GM12878 (cell line): ENCODE measurements at regions not wholly inside any gene's neighbourhood (a gene's known extent, or its start where the extent isn't known, plus 50 kb on each side); places are given as distances from the start of the nearest gene placed in this dataset.

Source experiments
- ATAC-seq: fragments of 200-7000 bp; cut with Tn5 transposase; 3 replicates; pipeline ENCODE4 v1.9.1; 2020; ENCODE audit warnings: mild to moderate bottlenecking, moderate library complexity
- BruUV-seq: library from RNA; stranded (reverse); fragments of 400-500 nt; replicated peaks from 2 replicates; lab custom pipeline; 2021; lab: Mats Ljungman, UMichigan
- CTCF ChIA-PET: fragments of 300-600 bp; sonication (Branson Sonifier 250); formaldehyde crosslinking; extraction: SDS; loops from one replicate; lab custom pipeline; 2021; ENCODE audit warnings: inconsistent platforms; lab: Yijun Ruan, JAX
- POLR2A ChIA-PET: fragments of 350-600 bp; formaldehyde crosslinking; extraction: SDS; loops from one replicate; lab custom pipeline; 2021; ENCODE audit warnings: inconsistent platforms; lab: Charles Lee
- RAD21 ChIA-PET: fragments of 300-600 bp; sonication (Branson Sonifier 250); formaldehyde crosslinking; loops from one replicate; lab custom pipeline; 2023; ENCODE audit warnings: antibody characterized with exemption; ENCODE audit not compliant: unreplicated experiment; lab: Charles Lee
- SMC1A ChIA-PET: fragments of 300-600 bp; sonication (Branson Sonifier 250); formaldehyde crosslinking; loops from one replicate; lab custom pipeline; 2023; ENCODE audit not compliant: unreplicated experiment, uncharacterized antibody; lab: Charles Lee
- DNase-seq: peaks from one replicate; pipeline ENCODE4 v3.0.0-alpha.2; 2011; ENCODE audit warnings: low read depth, low spot score
- FAIRE-seq: peaks from 3 replicates; lab custom pipeline; 2011; peaks lifted over from hg19 to GRCh38; lab: Jason Lieb, UNC
- H2AFZ ChIP-seq: 2 replicates; pipeline ENCODE4 v1.6.0; 2011; ENCODE audit warnings: low read depth, low read length, control low read depth; ENCODE audit not compliant: control insufficient read depth
- H3K27ac ChIP-seq: 2 replicates; pipeline ENCODE4 v1.5.1; 2011; ENCODE audit warnings: control low read depth; ENCODE audit not compliant: control insufficient read depth, insufficient read depth
- H3K27me3 ChIP-seq, 2 experiments: replicated peaks in 1 of 2; 2 replicates each; pipeline versions ENCODE4 v1.6.0 to v1.6.1; 2011; ENCODE audit warnings: low read length in 1 of 2; ENCODE audit not compliant: control insufficient read depth in 2 of 2, insufficient read depth in 2 of 2
- H3K36me3 ChIP-seq, 2 experiments: 2 replicates each; pipeline ENCODE4 v1.5.1; 2011; ENCODE audit warnings: low read length in 1 of 2; ENCODE audit not compliant: control insufficient read depth in 2 of 2, insufficient read depth in 2 of 2
- H3K4me1 ChIP-seq: 2 replicates; pipeline ENCODE4 v1.6.1; 2011; ENCODE audit warnings: mild to moderate bottlenecking, low read length, moderate library complexity, mixed read lengths; ENCODE audit not compliant: control insufficient read depth, insufficient read depth
- H3K4me2 ChIP-seq: 2 replicates; pipeline ENCODE4 v1.6.0; 2011; ENCODE audit warnings: control low read depth; ENCODE audit not compliant: control insufficient read depth, insufficient read depth
- H3K4me3 ChIP-seq: fragments of 200-600 bp; sonication (generic); 2 replicates; pipeline ENCODE4 v1.5.1; 2016
- H3K79me2 ChIP-seq: 2 replicates; pipeline ENCODE4 v1.6.0; 2011; ENCODE audit warnings: low read length; ENCODE audit not compliant: control insufficient read depth, insufficient read depth
- H3K9ac ChIP-seq: 2 replicates; pipeline ENCODE4 v1.8.0; 2011; ENCODE audit warnings: low read length, control low read depth, mixed read lengths; ENCODE audit not compliant: control insufficient read depth, insufficient read depth
- H3K9me3 ChIP-seq: replicated peaks from 3 replicates; pipeline ENCODE4 v1.5.1; 2011; ENCODE audit warnings: mild to moderate bottlenecking, low read length; ENCODE audit not compliant: control insufficient read depth, insufficient read depth
- H4K20me1 ChIP-seq: 2 replicates; pipeline ENCODE4 v1.6.0; 2011; ENCODE audit not compliant: control insufficient read depth, insufficient read depth
- BRCA1 ChIP-seq: IDR thresholded peaks from 2 replicates; pipeline ENCODE4 v1.6.1; 2011; ENCODE audit warnings: low read depth, low read length, improper control_type of control experiment
- E2F4 ChIP-seq: IDR thresholded peaks from 2 replicates; pipeline ENCODE4 v1.6.1; 2012; ENCODE audit warnings: low read depth, low read length, improper control_type of control experiment
- FOS ChIP-seq: IDR thresholded peaks from 3 replicates; pipeline ENCODE4 v1.6.1; 2011; ENCODE audit warnings: borderline replicate concordance; ENCODE audit not compliant: insufficient read length; ENCODE audit errors: extremely low read depth
- FOXM1 ChIP-seq: IDR thresholded peaks from 2 replicates; pipeline ENCODE4 v1.6.1; 2012; ENCODE audit warnings: low read depth, mild to moderate bottlenecking, inconsistent platforms, low read length, moderate library complexity
- LARP7 ChIP-seq: fragments of 450-650 bp; IDR thresholded peaks from 2 replicates; pipeline ENCODE4 v1.6.1; 2017; ENCODE audit warnings: mild to moderate bottlenecking
- MEF2B ChIP-seq: fragments of 450-650 bp; IDR thresholded peaks from 2 replicates; pipeline ENCODE4 v1.6.1; 2018; ENCODE audit warnings: mild to moderate bottlenecking, moderate library complexity; ENCODE audit not compliant: partially characterized antibody, poor library complexity, severe bottlenecking
- MYB ChIP-seq: fragments of 150-350 bp; IDR thresholded peaks from 2 replicates; pipeline ENCODE4 v1.6.1; 2014; ENCODE audit warnings: mild to moderate bottlenecking, low read depth, low read length, borderline replicate concordance
- PML ChIP-seq: IDR thresholded peaks from 2 replicates; pipeline ENCODE4 v1.6.1; 2012; ENCODE audit warnings: low read length, inconsistent platforms
- POLR2A ChIP-seq: IDR thresholded peaks from 2 replicates; pipeline ENCODE4 v1.6.1; 2011; ENCODE audit warnings: low read depth, mild to moderate bottlenecking, low read length
- POLR2AphosphoS2 ChIP-seq: IDR thresholded peaks from 2 replicates; pipeline ENCODE4 v1.6.1; 2011; ENCODE audit warnings: low read depth, mild to moderate bottlenecking, low read length, improper control_type of control experiment, moderate library complexity
- RFX5 ChIP-seq: IDR thresholded peaks from 2 replicates; pipeline ENCODE4 v1.6.1; 2011; ENCODE audit warnings: low read depth, low read length, improper control_type of control experiment
- SMC3 ChIP-seq: IDR thresholded peaks from 2 replicates; pipeline ENCODE4 v1.6.1; 2011; ENCODE audit warnings: low read length, improper control_type of control experiment, borderline replicate concordance
- TCF7 ChIP-seq: IDR thresholded peaks from 2 replicates; pipeline ENCODE4 v1.6.1; 2014; ENCODE audit warnings: antibody characterized with exemption, borderline replicate concordance
- ZNF217 ChIP-seq: fragments of 450-650 bp; IDR thresholded peaks from 2 replicates; pipeline ENCODE4 v1.6.1; 2017; ENCODE audit warnings: antibody characterized with exemption, mild to moderate bottlenecking
- ZNF622 ChIP-seq: fragments of 450-650 bp; IDR thresholded peaks from 2 replicates; pipeline ENCODE4 v1.6.1; 2017; ENCODE audit warnings: mild to moderate bottlenecking, inconsistent platforms
- WGBS: methylation state at CpG from one replicate; pipeline ENCODE4 v1.1.6; 2016; ENCODE audit warnings: low lambda C conversion rate; ENCODE audit not compliant: insufficient replicate concordance, insufficient coverage; ENCODE audit errors: missing lambda C conversion rate; 5-methylcytosine and 5-hydroxymethylcytosine counted together
- in situ Hi-C: fragments of 300-500 bp; cut with MboI; formaldehyde crosslinking; loops from 9 replicates; pipeline ENCODE4 v1.14.3; 2018; ENCODE audit warnings: mixed read lengths
- intact Hi-C: fragments of 100-400 bp; cut with micrococcal nuclease; formaldehyde crosslinking; loops from one replicate; pipeline ENCODE4 v1.14.2; 2022; ENCODE audit not compliant: unreplicated experiment
- TF ChIP-seq, protein P1 (sequence below): IDR thresholded peaks from 2 replicates; pipeline ENCODE4 v1.6.1; 2012; ENCODE audit warnings: low read depth, low read length, improper control_type of control experiment
- TF ChIP-seq, protein P2 (sequence below): IDR thresholded peaks from 2 replicates; pipeline ENCODE4 v1.6.1; 2012; ENCODE audit warnings: mild to moderate bottlenecking, low read depth, low read length
- TF ChIP-seq, protein P3 (sequence below): fragments of 450-650 bp; formaldehyde crosslinking; IDR thresholded peaks from 2 replicates; pipeline ENCODE4 v1.4.0; 2022; ENCODE audit warnings: mild to moderate bottlenecking, moderate library complexity

GRCh38 chr22:48837341-48837935, 990.2 kb downstream of the BRD1 start:
- RAD21 ChIA-PET = no interaction called here
- Histone ChIP-seq H3K4me2 (no peak overlapping the region), H3K27ac (no peak overlapping the region), H3K4me1 (no peaks in the 10 kb centered on the region), H2AFZ (no peak overlapping the region), H3K27me3 (no peaks in the 10 kb centered on the region), H3K36me3 (no peaks in the 10 kb centered on the region), H3K9ac (no peak overlapping the region), H3K4me3 (no peak overlapping the region), H3K79me2 (no peaks in the 10 kb centered on the region), H3K9me3 (no peaks in the 10 kb centered on the region; the same call in 2 of the 3 replicates), H4K20me1 (no peaks in the 10 kb centered on the region)
- POLR2A ChIA-PET = no interaction called here
- BruUV-seq = no TSS peak
- intact Hi-C loops = no loop called here
- in situ Hi-C loops = no loop called here
- no peak for DNase-seq
- 19% methylated on average over 16 of the region's 16 CpGs for WGBS
- CTCF ChIA-PET = no interaction called here
- SMC1A ChIA-PET = no interaction called here
- no peak for FAIRE-seq
- ATAC-seq = no peak
- TF ChIP-seq E2F4 (no peak), PML (no peak), ZNF622 (no peak), RFX5 (no peak), FOXM1 (no peak), MEF2B (no peak), LARP7 (no peak), BRCA1 (no peak), MYB (no peak), FOS (no peak), ZNF217 (no peak), POLR2AphosphoS2 (no peak), POLR2A (no peak), TCF7 (no peak), SMC3 (no peak)
- TF ChIP-seq, protein P1, sequence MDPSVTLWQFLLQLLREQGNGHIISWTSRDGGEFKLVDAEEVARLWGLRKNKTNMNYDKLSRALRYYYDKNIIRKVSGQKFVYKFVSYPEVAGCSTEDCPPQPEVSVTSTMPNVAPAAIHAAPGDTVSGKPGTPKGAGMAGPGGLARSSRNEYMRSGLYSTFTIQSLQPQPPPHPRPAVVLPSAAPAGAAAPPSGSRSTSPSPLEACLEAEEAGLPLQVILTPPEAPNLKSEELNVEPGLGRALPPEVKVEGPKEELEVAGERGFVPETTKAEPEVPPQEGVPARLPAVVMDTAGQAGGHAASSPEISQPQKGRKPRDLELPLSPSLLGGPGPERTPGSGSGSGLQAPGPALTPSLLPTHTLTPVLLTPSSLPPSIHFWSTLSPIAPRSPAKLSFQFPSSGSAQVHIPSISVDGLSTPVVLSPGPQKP = no peak
- TF ChIP-seq, protein P2, sequence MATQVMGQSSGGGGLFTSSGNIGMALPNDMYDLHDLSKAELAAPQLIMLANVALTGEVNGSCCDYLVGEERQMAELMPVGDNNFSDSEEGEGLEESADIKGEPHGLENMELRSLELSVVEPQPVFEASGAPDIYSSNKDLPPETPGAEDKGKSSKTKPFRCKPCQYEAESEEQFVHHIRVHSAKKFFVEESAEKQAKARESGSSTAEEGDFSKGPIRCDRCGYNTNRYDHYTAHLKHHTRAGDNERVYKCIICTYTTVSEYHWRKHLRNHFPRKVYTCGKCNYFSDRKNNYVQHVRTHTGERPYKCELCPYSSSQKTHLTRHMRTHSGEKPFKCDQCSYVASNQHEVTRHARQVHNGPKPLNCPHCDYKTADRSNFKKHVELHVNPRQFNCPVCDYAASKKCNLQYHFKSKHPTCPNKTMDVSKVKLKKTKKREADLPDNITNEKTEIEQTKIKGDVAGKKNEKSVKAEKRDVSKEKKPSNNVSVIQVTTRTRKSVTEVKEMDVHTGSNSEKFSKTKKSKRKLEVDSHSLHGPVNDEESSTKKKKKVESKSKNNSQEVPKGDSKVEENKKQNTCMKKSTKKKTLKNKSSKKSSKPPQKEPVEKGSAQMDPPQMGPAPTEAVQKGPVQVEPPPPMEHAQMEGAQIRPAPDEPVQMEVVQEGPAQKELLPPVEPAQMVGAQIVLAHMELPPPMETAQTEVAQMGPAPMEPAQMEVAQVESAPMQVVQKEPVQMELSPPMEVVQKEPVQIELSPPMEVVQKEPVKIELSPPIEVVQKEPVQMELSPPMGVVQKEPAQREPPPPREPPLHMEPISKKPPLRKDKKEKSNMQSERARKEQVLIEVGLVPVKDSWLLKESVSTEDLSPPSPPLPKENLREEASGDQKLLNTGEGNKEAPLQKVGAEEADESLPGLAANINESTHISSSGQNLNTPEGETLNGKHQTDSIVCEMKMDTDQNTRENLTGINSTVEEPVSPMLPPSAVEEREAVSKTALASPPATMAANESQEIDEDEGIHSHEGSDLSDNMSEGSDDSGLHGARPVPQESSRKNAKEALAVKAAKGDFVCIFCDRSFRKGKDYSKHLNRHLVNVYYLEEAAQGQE = no peak
- TF ChIP-seq, protein P3, sequence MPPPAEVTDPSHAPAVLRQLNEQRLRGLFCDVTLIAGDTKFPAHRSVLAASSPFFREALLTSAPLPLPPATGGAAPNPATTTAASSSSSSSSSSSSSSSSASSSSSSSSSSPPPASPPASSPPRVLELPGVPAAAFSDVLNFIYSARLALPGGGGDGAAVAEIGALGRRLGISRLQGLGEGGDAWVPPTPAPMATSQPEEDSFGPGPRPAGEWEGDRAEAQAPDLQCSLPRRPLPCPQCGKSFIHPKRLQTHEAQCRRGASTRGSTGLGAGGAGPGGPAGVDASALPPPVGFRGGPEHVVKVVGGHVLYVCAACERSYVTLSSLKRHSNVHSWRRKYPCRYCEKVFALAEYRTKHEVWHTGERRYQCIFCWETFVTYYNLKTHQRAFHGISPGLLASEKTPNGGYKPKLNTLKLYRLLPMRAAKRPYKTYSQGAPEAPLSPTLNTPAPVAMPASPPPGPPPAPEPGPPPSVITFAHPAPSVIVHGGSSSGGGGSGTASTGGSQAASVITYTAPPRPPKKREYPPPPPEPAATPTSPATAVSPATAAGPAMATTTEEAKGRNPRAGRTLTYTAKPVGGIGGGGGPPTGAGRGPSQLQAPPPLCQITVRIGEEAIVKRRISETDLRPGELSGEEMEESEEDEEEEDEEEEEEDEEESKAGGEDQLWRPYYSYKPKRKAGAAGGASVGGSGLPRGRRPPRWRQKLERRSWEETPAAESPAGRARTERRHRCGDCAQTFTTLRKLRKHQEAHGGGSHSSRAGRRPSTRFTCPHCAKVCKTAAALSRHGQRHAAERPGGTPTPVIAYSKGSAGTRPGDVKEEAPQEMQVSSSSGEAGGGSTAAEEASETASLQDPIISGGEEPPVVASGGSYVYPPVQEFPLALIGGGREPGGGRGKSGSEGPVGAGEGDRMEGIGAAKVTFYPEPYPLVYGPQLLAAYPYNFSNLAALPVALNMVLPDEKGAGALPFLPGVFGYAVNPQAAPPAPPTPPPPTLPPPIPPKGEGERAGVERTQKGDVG (CRISPR knock-in tag) = no peak
